Trophoblast cell (in vitro differentiated cells and primary cell): ENCODE measurements at regions not wholly inside any gene's neighbourhood (a gene's known extent, or its start where the extent isn't known, plus 50 kb on each side); places are given as distances from the start of the nearest gene placed in this dataset.
"Not testable (repeated sequence)": the region's sequence is repeated elsewhere in the genome, so short reads cannot be mapped to it uniquely, and the experiment has no call there.

Experiments used
- DNase-seq, 2 donors: peaks; one replicate each; pipeline ENCODE4 v3.0.0-alpha.2; 2016
- H2AFZ ChIP-seq: 2 replicates; pipeline ENCODE4 v1.6.1; 2013; ENCODE audit warnings: low read length, moderate library complexity, mild to moderate bottlenecking; ENCODE audit not compliant: insufficient read depth, poor library complexity
- H2AK5ac ChIP-seq: 2 replicates; pipeline ENCODE4 v1.6.1; 2013; ENCODE audit warnings: mild to moderate bottlenecking, low read length
- H2BK120ac ChIP-seq: 2 replicates; pipeline ENCODE4 v1.6.1; 2013; ENCODE audit warnings: low read length, mild to moderate bottlenecking, moderate library complexity; ENCODE audit not compliant: insufficient read depth, poor library complexity
- H2BK12ac ChIP-seq: 2 replicates; pipeline ENCODE4 v1.6.1; 2013; ENCODE audit warnings: mild to moderate bottlenecking, low read length, moderate library complexity
- H2BK5ac ChIP-seq: 2 replicates; pipeline ENCODE4 v1.6.1; 2013; ENCODE audit warnings: low read length, low read depth, moderate library complexity, mild to moderate bottlenecking; ENCODE audit not compliant: poor library complexity
- H3K14ac ChIP-seq: 2 replicates; pipeline ENCODE4 v1.6.1; 2013; ENCODE audit warnings: mild to moderate bottlenecking, low read length
- H3K18ac ChIP-seq: 2 replicates; pipeline ENCODE4 v1.6.1; 2013; ENCODE audit warnings: mild to moderate bottlenecking, low read length
- H3K23ac ChIP-seq: 2 replicates; pipeline ENCODE4 v1.6.1; 2013; ENCODE audit warnings: low read length
- H3K27ac ChIP-seq: 2 replicates; pipeline ENCODE4 v1.5.1; 2013; ENCODE audit warnings: low read depth, mild to moderate bottlenecking, inconsistent platforms, low read length, moderate library complexity
- H3K27me3 ChIP-seq: 2 replicates; pipeline ENCODE4 v1.6.1; 2013; ENCODE audit warnings: inconsistent platforms, mild to moderate bottlenecking, low read length, moderate library complexity; ENCODE audit not compliant: insufficient read depth
- H3K36me3 ChIP-seq, 2 experiments: 1 replicate in 1 of 2; 2 replicates in 1 of 2; pipeline ENCODE4 v1.6.1; 2013; ENCODE audit warnings: low read length in 2 of 2, mild to moderate bottlenecking in 2 of 2, moderate library complexity in 1 of 2; ENCODE audit not compliant: insufficient read depth in 2 of 2, control insufficient read depth in 1 of 2
- H3K4ac ChIP-seq: 2 replicates; pipeline ENCODE4 v1.6.1; 2013; ENCODE audit warnings: low read depth, mild to moderate bottlenecking, low read length, moderate library complexity
- H3K4me1 ChIP-seq, 2 experiments: 1 replicate in 1 of 2; 2 replicates in 1 of 2; pipeline ENCODE4 v1.6.1; 2013; ENCODE audit warnings: low read length in 2 of 2, mild to moderate bottlenecking in 2 of 2, moderate library complexity in 1 of 2; ENCODE audit not compliant: insufficient read depth in 2 of 2, control insufficient read depth in 1 of 2
- H3K4me2 ChIP-seq: 2 replicates; pipeline ENCODE4 v1.6.1; 2013; ENCODE audit warnings: inconsistent platforms, mild to moderate bottlenecking, low read length, moderate library complexity
- H3K4me3 ChIP-seq: 2 replicates; pipeline ENCODE4 v1.5.1; 2013; ENCODE audit warnings: mild to moderate bottlenecking, low read depth, low read length, inconsistent platforms
- H3K79me1 ChIP-seq: one replicate; pipeline ENCODE4 v1.6.1; 2013; ENCODE audit warnings: low read length
- H3K79me2 ChIP-seq: 2 replicates; pipeline ENCODE4 v1.6.1; 2013; ENCODE audit warnings: low read length, mild to moderate bottlenecking; ENCODE audit not compliant: control insufficient read depth, insufficient read depth, poor library complexity
- H3K9ac ChIP-seq: 2 replicates; pipeline ENCODE4 v1.6.1; 2013; ENCODE audit warnings: mild to moderate bottlenecking, low read length
- H3K9me3 ChIP-seq: 2 replicates; pipeline ENCODE4 v1.6.1; 2013; ENCODE audit warnings: low read depth, mild to moderate bottlenecking, control low read depth, inconsistent platforms, low read length; ENCODE audit not compliant: insufficient read depth
- H4K12ac ChIP-seq: 2 replicates; pipeline ENCODE4 v1.6.1; 2013; ENCODE audit warnings: low read depth, mild to moderate bottlenecking, low read length, moderate library complexity
- H4K8ac ChIP-seq: 2 replicates; pipeline ENCODE4 v1.6.1; 2013; ENCODE audit warnings: low read depth, mild to moderate bottlenecking, low read length, moderate library complexity
- H4K91ac ChIP-seq: one replicate; pipeline ENCODE4 v1.6.1; 2013; ENCODE audit warnings: low read depth, mild to moderate bottlenecking, low read length, moderate library complexity
- WGBS: extraction: QIAGEN DNeasy Blood & Tissue Kit; methylation state at CpG from one replicate; pipeline ENCODE4 v1.1.7; 2013; ENCODE audit warnings: missing lambda C conversion rate; ENCODE audit not compliant: insufficient read length, insufficient coverage; ENCODE audit errors: extremely low coverage; 5-methylcytosine and 5-hydroxymethylcytosine counted together

DNA sequence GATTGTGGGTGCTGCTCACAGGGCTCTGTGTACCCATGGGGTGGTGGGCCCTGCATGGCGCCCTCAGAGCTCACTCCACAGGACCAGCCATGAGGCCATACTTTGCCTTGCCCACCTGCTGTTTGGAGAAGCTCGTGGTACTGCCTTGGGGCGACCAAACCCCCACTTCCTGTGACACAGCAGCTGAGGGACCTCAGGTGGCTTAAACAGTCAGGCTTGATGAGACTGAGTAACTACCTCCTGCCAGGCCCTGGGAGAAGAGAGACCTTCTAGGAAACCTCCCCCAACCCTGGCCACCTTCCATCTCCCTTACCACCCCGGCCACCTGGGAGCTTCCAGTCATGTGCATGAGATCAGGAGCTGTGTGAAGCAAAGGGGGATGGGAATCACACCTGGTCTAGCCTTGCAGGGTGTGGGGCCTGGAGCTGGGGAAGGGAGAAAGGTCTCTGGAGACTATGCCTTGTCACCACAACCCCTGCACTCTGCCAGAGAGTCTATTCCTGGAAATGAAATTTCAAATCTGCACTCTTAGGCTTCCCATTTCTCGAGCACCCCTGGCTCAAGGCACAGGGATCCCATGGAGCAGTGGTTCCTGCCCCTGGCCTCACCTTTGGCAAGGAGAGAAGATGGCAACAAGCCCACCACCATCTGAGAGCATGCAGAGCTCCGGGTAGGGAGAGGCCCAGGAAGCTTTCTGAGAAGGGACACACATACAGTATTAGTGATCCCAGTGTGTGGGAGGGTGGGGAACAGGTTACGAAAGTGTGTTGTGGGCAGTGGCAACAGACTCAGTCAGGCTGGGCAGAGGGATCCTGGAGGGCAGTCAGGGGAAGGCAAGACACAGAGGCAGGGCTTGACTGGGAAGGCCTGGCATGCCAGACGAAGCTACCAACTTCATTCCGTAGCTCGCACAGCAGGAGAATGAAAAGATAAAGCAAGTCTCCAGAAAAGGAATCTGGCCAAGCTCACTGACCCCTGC lies 125.0 kb downstream of the URI1 start:
- no peaks in the 10 kb centered on the region for H3K4me1 ChIP-seq
- H2BK120ac ChIP-seq: no peak overlapping the region
- no peak overlapping the region for H3K14ac ChIP-seq
- no peak overlapping the region for H3K4ac ChIP-seq
- no peak overlapping the region for H2BK12ac ChIP-seq
- H3K18ac ChIP-seq: no peak overlapping the region
- H4K8ac ChIP-seq: no peak overlapping the region
- no peak overlapping the region for H2AFZ ChIP-seq
- H3K9ac ChIP-seq: no peak overlapping the region
- no peaks in the 10 kb centered on the region for H3K79me2 ChIP-seq
- H3K27ac ChIP-seq: no peak overlapping the region
- no peak overlapping the region for H3K4me3 ChIP-seq
- no peak overlapping the region for H3K4me2 ChIP-seq
- no peaks in the 10 kb centered on the region for H3K79me1 ChIP-seq
- no peaks in the 10 kb centered on the region for H3K36me3 ChIP-seq
- H3K23ac ChIP-seq: no peak overlapping the region
- no peak overlapping the region for H4K91ac ChIP-seq
- WGBS: no CpG with 5 or more reads among the region's 10 CpGs
- DNase-seq: no peak
- no peaks in the 10 kb centered on the region for H3K27me3 ChIP-seq
- peaks cover 4% of the 10 kb centered on the region for H3K9me3 ChIP-seq
- H2AK5ac ChIP-seq: no peak overlapping the region
- H4K12ac ChIP-seq: no peak overlapping the region
- H2BK5ac ChIP-seq: no peak overlapping the region

DNA sequence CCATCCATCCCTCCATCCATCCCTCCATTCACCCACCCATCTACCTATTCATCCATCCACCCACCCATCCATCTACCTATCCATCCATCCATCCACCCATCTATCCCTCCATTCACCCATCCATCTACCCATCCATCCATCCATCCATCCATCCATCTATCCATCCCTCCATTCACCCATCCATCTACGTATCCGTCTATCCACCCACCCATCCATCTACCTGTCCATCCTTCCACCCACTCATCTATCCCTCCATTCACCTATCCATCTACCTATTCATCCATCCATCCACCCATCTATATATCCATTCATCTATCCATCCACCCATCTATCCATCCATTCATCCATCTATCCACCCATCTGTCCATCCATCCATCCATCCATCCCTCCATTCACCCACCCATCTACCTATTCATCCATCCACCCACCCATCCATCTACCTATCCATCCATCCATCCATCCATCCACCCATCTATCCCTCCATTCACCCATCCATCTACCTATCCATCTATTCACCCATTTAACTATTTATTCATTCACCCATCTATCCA lies 126.0 kb downstream of the URI1 start:
- H3K14ac ChIP-seq: not testable (repeated sequence)
- WGBS: 100% methylated on average over 2 of the region's 2 CpGs

DNA sequence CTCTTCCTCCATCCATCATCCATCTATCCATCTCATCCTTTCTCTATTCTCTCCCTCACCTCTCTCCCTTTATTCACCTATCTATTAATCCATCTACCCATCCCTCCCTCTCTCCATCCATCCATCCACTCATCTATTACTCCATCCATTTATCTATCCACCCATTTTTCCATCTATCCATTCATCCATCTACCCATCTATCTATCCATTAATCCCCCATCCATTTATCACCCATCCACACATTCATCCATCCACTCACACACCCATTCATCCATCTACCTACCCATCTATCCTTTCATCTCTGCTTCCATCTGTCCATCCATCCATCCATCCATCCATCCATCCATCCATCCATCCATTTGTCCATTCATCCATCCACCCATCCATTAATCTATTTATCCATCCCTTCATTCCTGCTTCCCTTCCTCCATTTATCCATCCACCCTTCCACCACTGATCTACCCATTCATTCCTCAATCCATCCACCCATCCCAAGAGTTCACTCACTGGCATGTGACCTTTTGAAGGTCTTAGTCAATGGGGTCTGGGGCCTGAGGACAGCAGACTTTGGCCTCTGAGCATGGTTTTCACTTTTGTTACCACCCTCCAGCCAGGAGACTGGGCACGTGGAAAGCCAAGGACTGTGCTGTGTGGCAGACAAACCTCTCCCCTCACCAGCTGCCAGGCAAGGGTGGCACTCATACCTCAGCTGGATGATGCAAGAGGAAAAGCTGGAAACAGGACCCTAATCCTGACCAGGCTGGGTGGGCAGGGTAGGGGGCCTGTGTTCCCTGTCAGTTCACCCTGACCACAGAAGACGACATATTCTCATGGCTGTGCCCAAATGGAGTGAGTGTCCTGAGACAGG lies 126.7 kb downstream of the URI1 start:
- no peak overlapping the region for H2BK12ac ChIP-seq
- no peak overlapping the region for H2BK5ac ChIP-seq
- no peak overlapping the region for H4K8ac ChIP-seq
- H2AFZ ChIP-seq: no peak overlapping the region
- H3K27ac ChIP-seq: no peak overlapping the region
- no peak overlapping the region for H2BK120ac ChIP-seq
- H3K79me2 ChIP-seq: no peaks in the 10 kb centered on the region
- H3K23ac ChIP-seq: no peak overlapping the region
- no peak overlapping the region for H3K18ac ChIP-seq
- no peaks in the 10 kb centered on the region for H3K36me3 ChIP-seq
- H3K4me2 ChIP-seq: no peak overlapping the region
- no peaks in the 10 kb centered on the region for H3K27me3 ChIP-seq
- H3K4me1 ChIP-seq: no peaks in the 10 kb centered on the region
- DNase-seq: no peak
- H3K4me3 ChIP-seq: no peak overlapping the region
- H3K4ac ChIP-seq: no peak overlapping the region
- WGBS: no CpG with 5 or more reads among the region's 2 CpGs
- H3K9ac ChIP-seq: no peak overlapping the region
- H2AK5ac ChIP-seq: no peak overlapping the region
- H3K9me3 ChIP-seq: peaks cover 2% of the 10 kb centered on the region
- no peak overlapping the region for H3K14ac ChIP-seq
- H4K91ac ChIP-seq: no peak overlapping the region
- H3K79me1 ChIP-seq: no peaks in the 10 kb centered on the region
- no peak overlapping the region for H4K12ac ChIP-seq

More for the DNA sequence above, 126.0 kb downstream of the URI1 start:
- not testable (repeated sequence) for H2BK12ac ChIP-seq, H2BK5ac ChIP-seq, H3K9me3 ChIP-seq, DNase-seq, H3K79me1 ChIP-seq, H3K36me3 ChIP-seq, H2BK120ac ChIP-seq, H3K79me2 ChIP-seq, H3K27me3 ChIP-seq, H3K4ac ChIP-seq, H3K4me3 ChIP-seq, H3K18ac ChIP-seq, H3K23ac ChIP-seq, H2AFZ ChIP-seq, H4K8ac ChIP-seq, H3K4me2 ChIP-seq, H4K12ac ChIP-seq, H3K4me1 ChIP-seq, H2AK5ac ChIP-seq, H3K27ac ChIP-seq, H4K91ac ChIP-seq, H3K9ac ChIP-seq

DNA sequence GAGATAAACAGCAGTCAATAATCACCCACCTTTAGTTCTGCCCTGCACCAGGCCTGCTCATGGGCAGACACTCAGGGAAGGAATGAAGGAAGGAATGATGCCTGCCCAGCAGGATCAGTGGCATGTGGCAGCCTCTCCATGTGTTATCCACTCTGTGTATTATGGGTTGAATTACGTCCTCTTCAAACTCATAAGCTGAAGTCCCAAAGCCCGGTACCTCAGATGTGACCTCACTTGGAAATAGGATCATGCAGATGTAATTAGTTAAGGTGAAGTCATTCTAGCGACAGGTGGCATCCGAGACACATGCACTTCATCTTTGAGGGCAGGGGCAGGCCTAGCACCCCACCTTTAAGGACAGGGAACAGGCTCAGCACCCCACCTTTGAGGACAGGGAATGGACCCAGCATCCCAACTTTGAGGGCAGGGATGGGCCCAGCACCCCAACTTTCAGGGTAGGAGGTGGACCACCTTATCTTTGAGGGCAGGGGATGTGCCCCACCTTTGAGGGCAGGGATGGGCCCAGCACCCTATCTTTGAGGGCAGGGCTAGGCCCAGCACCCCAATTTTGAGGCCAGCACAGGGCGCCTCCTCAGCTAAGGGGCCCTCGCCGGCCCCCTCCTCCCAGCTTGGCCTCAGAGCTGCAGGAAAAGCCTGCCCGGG lies 127.6 kb downstream of the URI1 start:
- Histone ChIP-seq H2BK12ac (no peak overlapping the region), H3K9ac (no peak overlapping the region), H3K18ac (no peak overlapping the region), H3K4me1 (no peaks in the 10 kb centered on the region), H3K9me3 (peaks cover 2% of the 10 kb centered on the region), H3K23ac (no peak overlapping the region), H3K4ac (no peak overlapping the region), H2BK5ac (no peak overlapping the region), H3K4me2 (no peak overlapping the region), H3K27ac (no peak overlapping the region), H4K12ac (no peak overlapping the region), H2BK120ac (no peak overlapping the region), H3K4me3 (no peak overlapping the region), H4K8ac (no peak overlapping the region), H2AK5ac (no peak overlapping the region), H2AFZ (no peak overlapping the region), H4K91ac (no peak overlapping the region), H3K14ac (no peak overlapping the region), H3K27me3 (no peaks in the 10 kb centered on the region), H3K36me3 (no peaks in the 10 kb centered on the region), H3K79me1 (no peaks in the 10 kb centered on the region), H3K79me2 (no peaks in the 10 kb centered on the region)
- DNase-seq: no peak
- no CpG with 5 or more reads among the region's 8 CpGs for WGBS
